ENCODE measurements at regions not wholly inside any gene's neighbourhood (a gene's known extent, or its start where the extent isn't known, plus 50 kb on each side); places are given as distances from the start of the nearest gene placed in this dataset.

GRCh38 chr13:47757466-47758080 is 243.5 kb downstream of the SUCLA2 start:
- Histone ChIP-seq H2BK5ac (ENCODE audit: insufficient read length, low read length) (no peak overlapping the region), H3K23ac (ENCODE audit: insufficient read length, low read depth, low read length) (no peak overlapping the region), H4K20me1 (ENCODE audit: control insufficient read depth, insufficient read depth, insufficient read length) (no peaks in the 10 kb centered on the region), H3K79me2 (ENCODE audit: insufficient read depth, low read length) (no peaks in the 10 kb centered on the region), H4K91ac (ENCODE audit: insufficient read length, low read depth, low read length) (no peak overlapping the region), H2AFZ (ENCODE audit: low read length) (no peak overlapping the region), H2BK12ac (ENCODE audit: insufficient read length, low read depth, low read length) (no peak overlapping the region), H3K9me3 (ENCODE audit: control insufficient read depth, low read depth, low read length) (no peaks in the 10 kb centered on the region), H3K27ac (ENCODE audit: insufficient read length, low read depth, low read length) (no peak overlapping the region), H4K5ac (ENCODE audit: insufficient read length, low read depth, low read length) (no peak overlapping the region), H3K18ac (ENCODE audit: insufficient read length, low read depth, low read length) (no peak overlapping the region), H4K8ac (replicated peaks; ENCODE audit: insufficient read length, low read depth, low read length) (no peak overlapping the region), H3K4me1 (ENCODE audit: insufficient read depth, low read length) (no peaks in the 10 kb centered on the region), H3K9ac (ENCODE audit: extremely low read depth, insufficient read length, low read length) (no peak overlapping the region), H3K27me3 (ENCODE audit: insufficient read depth, low read length) (no peaks in the 10 kb centered on the region; the same call in 1 of the 2 replicates), H3K14ac (ENCODE audit: insufficient read depth, low read length) (no peak overlapping the region), H3K4ac (ENCODE audit: low read depth, low read length) (no peak overlapping the region), H2BK120ac (ENCODE audit: low read depth, low read length, poor library complexity, severe bottlenecking) (no peak overlapping the region), H2BK20ac (ENCODE audit: low read depth, low read length, poor library complexity, severe bottlenecking) (no peak overlapping the region), H2BK15ac (ENCODE audit: low read depth, low read length) (no peak overlapping the region), H3K79me1 (ENCODE audit: insufficient read depth, low read depth, low read length, poor library complexity, severe bottlenecking) (no peaks in the 10 kb centered on the region), H3K4me2 (ENCODE audit: insufficient read depth, insufficient read length, low read length) (no peak overlapping the region), H3T11ph (ENCODE audit: low read length) (no peak overlapping the region), H3K23me2 (ENCODE audit: insufficient read length, low read depth, low read length, poor library complexity, severe bottlenecking) (no peaks in the 10 kb centered on the region), H2AK5ac (ENCODE audit: insufficient read length, low read length) (no peak overlapping the region), H3K56ac (ENCODE audit: insufficient read length, low read depth, low read length) (no peak overlapping the region)
- Mint-ChIP-seq H3K4me3 (no peak overlapping the region), H3K27me3 (ENCODE audit: low read depth) (no peaks in the 10 kb centered on the region), H3K27ac (no peak overlapping the region), H3K9me3 (peaks cover 3 to 5% of the 10 kb centered on the region in 2 experiments; a peak in 2 of 5 replicates), H3K36me3 (ENCODE audit: insufficient read depth in 1 of 3, low read depth in 3 of 3) (no peaks in the 10 kb centered on the region; a peak in 1 of 7 replicates), H3K4me1 (no peaks in the 10 kb centered on the region)
- DNase-seq: no peak
- WGBS (ENCODE audit: extremely low coverage, insufficient read length, low lambda C conversion rate): no CpG with 5 or more reads among the region's 4 CpGs
- TF ChIP-seq, protein P1, sequence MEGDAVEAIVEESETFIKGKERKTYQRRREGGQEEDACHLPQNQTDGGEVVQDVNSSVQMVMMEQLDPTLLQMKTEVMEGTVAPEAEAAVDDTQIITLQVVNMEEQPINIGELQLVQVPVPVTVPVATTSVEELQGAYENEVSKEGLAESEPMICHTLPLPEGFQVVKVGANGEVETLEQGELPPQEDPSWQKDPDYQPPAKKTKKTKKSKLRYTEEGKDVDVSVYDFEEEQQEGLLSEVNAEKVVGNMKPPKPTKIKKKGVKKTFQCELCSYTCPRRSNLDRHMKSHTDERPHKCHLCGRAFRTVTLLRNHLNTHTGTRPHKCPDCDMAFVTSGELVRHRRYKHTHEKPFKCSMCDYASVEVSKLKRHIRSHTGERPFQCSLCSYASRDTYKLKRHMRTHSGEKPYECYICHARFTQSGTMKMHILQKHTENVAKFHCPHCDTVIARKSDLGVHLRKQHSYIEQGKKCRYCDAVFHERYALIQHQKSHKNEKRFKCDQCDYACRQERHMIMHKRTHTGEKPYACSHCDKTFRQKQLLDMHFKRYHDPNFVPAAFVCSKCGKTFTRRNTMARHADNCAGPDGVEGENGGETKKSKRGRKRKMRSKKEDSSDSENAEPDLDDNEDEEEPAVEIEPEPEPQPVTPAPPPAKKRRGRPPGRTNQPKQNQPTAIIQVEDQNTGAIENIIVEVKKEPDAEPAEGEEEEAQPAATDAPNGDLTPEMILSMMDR (conservative IDR thresholded peaks at IDR 0.05): no peak

Data from H9 (cell line).